IMR-90 (cell line): ENCODE measurements at regions not wholly inside any gene's neighbourhood (a gene's known extent, or its start where the extent isn't known, plus 50 kb on each side); places are given as distances from the start of the nearest gene placed in this dataset.

ENCODE experiments used
- ATAC-seq: fragments of 200-7000 bp; cut with Tn5 transposase; 2 replicates; pipeline ENCODE4 v1.9.1; 2020; ENCODE audit warnings: low read depth, mild to moderate bottlenecking, moderate library complexity
- BruUV-seq: library from RNA; stranded (reverse); fragments of 400-500 nt; replicated peaks from 2 replicates; lab custom pipeline; 2021; lab: Mats Ljungman, UMichigan
- CTCF ChIA-PET: fragments of 300-600 bp; formaldehyde crosslinking; extraction: SDS; loops from one replicate; lab custom pipeline; 2021; ENCODE audit warnings: antibody characterized with exemption; lab: Yijun Ruan, JAX
- POLR2A ChIA-PET: fragments of 300-600 bp; sonication (Branson Sonifier 250); formaldehyde crosslinking; loops from one replicate; lab custom pipeline; 2022; ENCODE audit warnings: antibody characterized with exemption; ENCODE audit not compliant: unreplicated experiment; lab: Charles Lee
- DNase-seq: peaks from one replicate; pipeline ENCODE4 v3.0.0; 2013
- H2AFZ ChIP-seq: replicated peaks from 2 replicates; pipeline ENCODE3; 2013; ENCODE audit warnings: low read length, mild to moderate bottlenecking; ENCODE audit not compliant: poor library complexity
- H2AK5ac ChIP-seq: 2 replicates; pipeline ENCODE4 v1.6.1; 2013; ENCODE audit warnings: low read depth, low read length, inconsistent platforms
- H2AK9ac ChIP-seq: replicated peaks from 2 replicates; pipeline ENCODE3; 2013; ENCODE audit warnings: mild to moderate bottlenecking, low read depth, low read length, moderate library complexity; ENCODE audit not compliant: poor library complexity
- H2BK120ac ChIP-seq: 2 replicates; pipeline ENCODE4 v1.6.1; 2013; ENCODE audit warnings: low read depth, low read length, inconsistent platforms
- H2BK15ac ChIP-seq: 3 replicates; pipeline ENCODE4 v1.6.1; 2013; ENCODE audit warnings: low read depth, low read length, inconsistent platforms
- H2BK20ac ChIP-seq: 2 replicates; pipeline ENCODE4 v1.6.1; 2013; ENCODE audit warnings: low read depth, mild to moderate bottlenecking, inconsistent platforms, low read length, moderate library complexity
- H2BK5ac ChIP-seq: 2 replicates; pipeline ENCODE4 v1.6.1; 2013; ENCODE audit warnings: mild to moderate bottlenecking, low read depth, low read length, inconsistent platforms; ENCODE audit not compliant: poor library complexity, severe bottlenecking
- H3K14ac ChIP-seq: replicated peaks from 2 replicates; pipeline ENCODE4 v1.6.1; 2013; ENCODE audit warnings: low read depth, low read length, inconsistent platforms
- H3K18ac ChIP-seq: 2 replicates; pipeline ENCODE4 v1.6.1; 2013; ENCODE audit warnings: low read depth, low read length, control low read depth
- H3K23ac ChIP-seq: 2 replicates; pipeline ENCODE4 v1.6.1; 2013; ENCODE audit warnings: low read depth, low read length, inconsistent platforms
- H3K27ac ChIP-seq: 2 replicates; pipeline ENCODE4 v1.5.1; 2013; ENCODE audit warnings: mild to moderate bottlenecking, control low read depth, low read length; ENCODE audit not compliant: insufficient read depth
- H3K27me3 ChIP-seq: 2 replicates; pipeline ENCODE4 v1.6.1; 2013; ENCODE audit warnings: low read length; ENCODE audit not compliant: control insufficient read depth, insufficient read depth
- H3K36me3 ChIP-seq: 2 replicates; pipeline ENCODE4 v1.6.1; 2013; ENCODE audit warnings: low read length, mixed read lengths; ENCODE audit not compliant: control insufficient read depth, insufficient read depth
- H3K4ac ChIP-seq: 2 replicates; pipeline ENCODE4 v1.6.1; 2013; ENCODE audit warnings: low read depth, low read length, inconsistent platforms
- H3K4me1 ChIP-seq: 2 replicates; pipeline ENCODE4 v1.6.1; 2013; ENCODE audit warnings: low read length, mixed read lengths; ENCODE audit not compliant: control insufficient read depth, insufficient read depth
- H3K4me2 ChIP-seq: 2 replicates; pipeline ENCODE4 v1.6.1; 2013; ENCODE audit warnings: low read depth, mild to moderate bottlenecking, control low read depth, low read length, moderate library complexity
- H3K4me3 ChIP-seq: 2 replicates; pipeline ENCODE4 v1.5.1; 2013; ENCODE audit warnings: low read depth, mild to moderate bottlenecking, control low read depth, low read length, moderate library complexity; ENCODE audit not compliant: insufficient read depth
- H3K56ac ChIP-seq: 2 replicates; pipeline ENCODE4 v1.6.1; 2013; ENCODE audit warnings: low read length, inconsistent platforms; ENCODE audit not compliant: insufficient read depth; ENCODE audit errors: extremely low read depth
- H3K79me1 ChIP-seq, 2 experiments: 2 replicates each; pipeline ENCODE4 v1.6.1; 2013; ENCODE audit warnings: low read length in 2 of 2, inconsistent platforms in 1 of 2, low read depth in 1 of 2
- H3K9ac ChIP-seq: 2 replicates; pipeline ENCODE4 v1.6.1; 2013; ENCODE audit warnings: low read depth, low read length, control low read depth
- H3K9me1 ChIP-seq: 2 replicates; pipeline ENCODE4 v1.6.1; 2013; ENCODE audit warnings: low read length, inconsistent platforms; ENCODE audit not compliant: insufficient read depth
- H3K9me3 ChIP-seq: 2 replicates; pipeline ENCODE4 v1.6.1; 2013; ENCODE audit warnings: low read length; ENCODE audit not compliant: control insufficient read depth, insufficient read depth
- H4K20me1 ChIP-seq: 2 replicates; pipeline ENCODE4 v1.6.1; 2013; ENCODE audit warnings: low read length, inconsistent platforms; ENCODE audit not compliant: insufficient read depth
- H4K5ac ChIP-seq: 2 replicates; pipeline ENCODE4 v1.6.1; 2013; ENCODE audit warnings: mild to moderate bottlenecking, low read depth, low read length, control low read depth
- H4K8ac ChIP-seq, 2 experiments: 2 replicates each; pipeline ENCODE4 v1.6.1; 2013; ENCODE audit warnings: low read depth in 2 of 2, low read length in 2 of 2, control low read depth in 1 of 2, inconsistent platforms in 1 of 2
- H4K91ac ChIP-seq: 2 replicates; pipeline ENCODE4 v1.6.1; 2013; ENCODE audit warnings: low read depth, low read length, inconsistent platforms; ENCODE audit not compliant: insufficient read depth
- WGBS, 2 experiments: methylation state at CpG; one replicate each; pipeline versions ENCODE4 v1.1.5 to v1.1.7; 2013; ENCODE audit warnings: missing lambda C conversion rate in 2 of 2; ENCODE audit not compliant: insufficient read length in 1 of 2; ENCODE audit errors: extremely low coverage in 2 of 2; 5-methylcytosine and 5-hydroxymethylcytosine counted together
- dilution Hi-C: fragments of 300-500 bp; cut with HindIII; formaldehyde crosslinking; loops from one replicate; pipeline ENCODE4 v1.14.3; 2018; ENCODE audit warnings: low sequenced_read_pairs; ENCODE audit not compliant: unreplicated experiment
- in situ Hi-C: fragments of 300-500 bp; cut with MboI; formaldehyde crosslinking; loops from 3 replicates; pipeline ENCODE4 v1.14.3; 2019; ENCODE audit warnings: low sequenced_read_pairs, inconsistent platforms, mixed read lengths
- intact Hi-C: fragments of 100-400 bp; cut with micrococcal nuclease; formaldehyde crosslinking; loops from 2 replicates; pipeline ENCODE4 v1.10.0; 2022
- TF ChIP-seq, protein P1 (sequence below): fragments of 150-350 bp; IDR thresholded peaks from 2 replicates; pipeline ENCODE4 v1.6.1; 2016; ENCODE audit warnings: low read depth, mild to moderate bottlenecking, low read length, moderate library complexity, borderline replicate concordance

- H3K9me3 ChIP-seq: no peaks in the 10 kb centered on the region
- H4K91ac ChIP-seq: peak overlapping the region; percentile 23; the same call in 1 of the 2 replicates
- H3K14ac ChIP-seq: 0 out of 2 replicates have a peak overlapping the region, but pooled peaks have one; percentile 46
- no peak overlapping the region for H3K4me2 ChIP-seq
- no peaks in the 10 kb centered on the region for H3K79me1 ChIP-seq
- no peak overlapping the region for H3K56ac ChIP-seq
- in situ Hi-C loops: no loop called here
- ATAC-seq (no peak), DNase-seq (no peak)
- H3K4ac ChIP-seq: peak overlapping the region; percentile 29; the same call in 1 of the 2 replicates
- peak overlapping the region; percentile 18; the same call in 1 of the 2 replicates for H2BK20ac ChIP-seq
- dilution Hi-C loops: no loop called here
- no peak overlapping the region; the same call in 1 of the 2 replicates for H3K18ac ChIP-seq
- H3K9ac ChIP-seq: no peak overlapping the region
- H2AK5ac ChIP-seq: peak overlapping the region; percentile 65; the same call in 1 of the 2 replicates
- BruUV-seq: no TSS peak
- intact Hi-C loops: no loop called here
- H2BK15ac ChIP-seq: peak overlapping the region; percentile 79; the same call in 1 of the 3 replicates
- WGBS, 2 experiments: no CpG with 5 or more reads among the region's 2 CpGs
- H4K8ac ChIP-seq: no peak overlapping the region; a peak in 1 of 4 replicates
- peak overlapping the region; percentile 45; the same call in 1 of the 2 replicates for H2BK120ac ChIP-seq
- TF ChIP-seq, protein P1, sequence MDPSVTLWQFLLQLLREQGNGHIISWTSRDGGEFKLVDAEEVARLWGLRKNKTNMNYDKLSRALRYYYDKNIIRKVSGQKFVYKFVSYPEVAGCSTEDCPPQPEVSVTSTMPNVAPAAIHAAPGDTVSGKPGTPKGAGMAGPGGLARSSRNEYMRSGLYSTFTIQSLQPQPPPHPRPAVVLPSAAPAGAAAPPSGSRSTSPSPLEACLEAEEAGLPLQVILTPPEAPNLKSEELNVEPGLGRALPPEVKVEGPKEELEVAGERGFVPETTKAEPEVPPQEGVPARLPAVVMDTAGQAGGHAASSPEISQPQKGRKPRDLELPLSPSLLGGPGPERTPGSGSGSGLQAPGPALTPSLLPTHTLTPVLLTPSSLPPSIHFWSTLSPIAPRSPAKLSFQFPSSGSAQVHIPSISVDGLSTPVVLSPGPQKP: no peak
- H3K27me3 ChIP-seq: no peaks in the 10 kb centered on the region
- no peak overlapping the region for H3K27ac ChIP-seq
- no peak overlapping the region for H4K5ac ChIP-seq
- CTCF ChIA-PET: interaction anchor here (0.8 kb wide), 1 partner anchor 20 kb away, joined by 4 read pairs; no protein-coding TSS in a partner anchor
- POLR2A ChIA-PET: no interaction called here
- H2AK9ac ChIP-seq: no peak overlapping the region
- H3K23ac ChIP-seq: no peak overlapping the region
- H3K4me1 ChIP-seq: peaks cover 9% of the 10 kb centered on the region
- H3K36me3 ChIP-seq: no peaks in the 10 kb centered on the region
- H2AFZ ChIP-seq: no peak overlapping the region
- H3K4me3 ChIP-seq: no peak overlapping the region
- 0 out of 2 replicates have a peak, but pooled peaks cover 3% of the 10 kb centered on the region for H3K9me1 ChIP-seq
- H4K20me1 ChIP-seq: no peaks in the 10 kb centered on the region
- H2BK5ac ChIP-seq: peak overlapping the region; percentile 22
These were observed 135.1 kb upstream of the ELL2 start for GRCh38 chr5:96096724-96097123.
